Endothelial cell of umbilical vein (primary cell): ENCODE measurements at regions not wholly inside any gene's neighbourhood (a gene's known extent, or its start where the extent isn't known, plus 50 kb on each side); places are given as distances from the start of the nearest gene placed in this dataset.

Experiments
- EZH2 ChIP-seq: IDR thresholded peaks from 2 replicates; pipeline ENCODE4 v1.6.1; 2012; ENCODE audit warnings: borderline replicate concordance, low read depth, mild to moderate bottlenecking, moderate library complexity, low read length, inconsistent platforms; ENCODE audit not compliant: severe bottlenecking
- GATA2 ChIP-seq: IDR thresholded peaks from 2 replicates; pipeline ENCODE4 v1.7.0; 2011; ENCODE audit warnings: low read depth, mild to moderate bottlenecking, moderate library complexity, mixed read lengths, low read length; ENCODE audit not compliant: insufficient read length, insufficient read depth
- MAX ChIP-seq: IDR thresholded peaks from 2 replicates; pipeline ENCODE4 v1.6.1; 2011; ENCODE audit not compliant: insufficient read depth, insufficient read length
- POLR2A ChIP-seq: IDR thresholded peaks from 2 replicates; pipeline ENCODE4 v1.6.1; 2012; ENCODE audit warnings: low read depth, mild to moderate bottlenecking, control low read depth, low read length
- TF ChIP-seq, protein P1 (sequence below), 2 donors: IDR thresholded peaks; 1 replicate in 1 of 2; 2 replicates in 1 of 2; pipeline ENCODE4 v1.5.1; 2011; ENCODE audit warnings: low read length in 2 of 2, mild to moderate bottlenecking in 2 of 2, moderate library complexity in 2 of 2, control low read depth in 1 of 2, inconsistent platforms in 1 of 2, low read depth in 1 of 2; ENCODE audit not compliant: insufficient read depth in 1 of 2; ENCODE audit errors: extremely low read depth in 1 of 2

DNA sequence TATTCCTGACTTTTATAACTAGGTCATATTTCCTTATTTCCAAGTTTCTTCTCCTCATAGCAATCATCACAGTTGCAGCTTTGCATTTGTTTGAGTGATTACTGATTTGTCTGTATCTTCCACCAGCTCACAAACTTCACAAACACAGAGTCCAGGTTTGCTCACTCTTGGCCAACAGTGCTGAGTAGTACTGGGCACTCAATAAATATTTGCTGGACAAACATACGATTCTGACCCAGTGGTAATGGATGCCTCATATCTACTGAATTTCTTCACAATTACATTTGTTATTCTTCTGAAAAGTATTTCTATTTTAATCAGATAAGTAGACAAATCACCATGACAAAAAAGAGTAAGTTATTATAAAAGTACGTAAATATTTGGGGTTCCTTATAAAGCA lies 516.3 kb downstream of the TDRD15 start:
- TF ChIP-seq, protein P1, sequence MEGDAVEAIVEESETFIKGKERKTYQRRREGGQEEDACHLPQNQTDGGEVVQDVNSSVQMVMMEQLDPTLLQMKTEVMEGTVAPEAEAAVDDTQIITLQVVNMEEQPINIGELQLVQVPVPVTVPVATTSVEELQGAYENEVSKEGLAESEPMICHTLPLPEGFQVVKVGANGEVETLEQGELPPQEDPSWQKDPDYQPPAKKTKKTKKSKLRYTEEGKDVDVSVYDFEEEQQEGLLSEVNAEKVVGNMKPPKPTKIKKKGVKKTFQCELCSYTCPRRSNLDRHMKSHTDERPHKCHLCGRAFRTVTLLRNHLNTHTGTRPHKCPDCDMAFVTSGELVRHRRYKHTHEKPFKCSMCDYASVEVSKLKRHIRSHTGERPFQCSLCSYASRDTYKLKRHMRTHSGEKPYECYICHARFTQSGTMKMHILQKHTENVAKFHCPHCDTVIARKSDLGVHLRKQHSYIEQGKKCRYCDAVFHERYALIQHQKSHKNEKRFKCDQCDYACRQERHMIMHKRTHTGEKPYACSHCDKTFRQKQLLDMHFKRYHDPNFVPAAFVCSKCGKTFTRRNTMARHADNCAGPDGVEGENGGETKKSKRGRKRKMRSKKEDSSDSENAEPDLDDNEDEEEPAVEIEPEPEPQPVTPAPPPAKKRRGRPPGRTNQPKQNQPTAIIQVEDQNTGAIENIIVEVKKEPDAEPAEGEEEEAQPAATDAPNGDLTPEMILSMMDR (IDR thresholded peaks at IDR 0.05; ENCODE audit: extremely low read depth in 1 of 2, insufficient read depth in 1 of 2, low read depth in 1 of 2, low read length in 2 of 2), result no peak
- TF ChIP-seq EZH2 (no peak), MAX (no peak), POLR2A (no peak), GATA2 (no peak)
